ENCODE measurements at regions not wholly inside any gene's neighbourhood (a gene's known extent, or its start where the extent isn't known, plus 50 kb on each side); places are given as distances from the start of the nearest gene placed in this dataset.
A peak's percentile ranks its signal among the peaks of the same experiment; 100 is the strongest.
"Not testable (repeated sequence)": the region's sequence is repeated elsewhere in the genome, so short reads cannot be mapped to it uniquely, and the experiment has no call there.

- TF ChIP-seq, protein P1, sequence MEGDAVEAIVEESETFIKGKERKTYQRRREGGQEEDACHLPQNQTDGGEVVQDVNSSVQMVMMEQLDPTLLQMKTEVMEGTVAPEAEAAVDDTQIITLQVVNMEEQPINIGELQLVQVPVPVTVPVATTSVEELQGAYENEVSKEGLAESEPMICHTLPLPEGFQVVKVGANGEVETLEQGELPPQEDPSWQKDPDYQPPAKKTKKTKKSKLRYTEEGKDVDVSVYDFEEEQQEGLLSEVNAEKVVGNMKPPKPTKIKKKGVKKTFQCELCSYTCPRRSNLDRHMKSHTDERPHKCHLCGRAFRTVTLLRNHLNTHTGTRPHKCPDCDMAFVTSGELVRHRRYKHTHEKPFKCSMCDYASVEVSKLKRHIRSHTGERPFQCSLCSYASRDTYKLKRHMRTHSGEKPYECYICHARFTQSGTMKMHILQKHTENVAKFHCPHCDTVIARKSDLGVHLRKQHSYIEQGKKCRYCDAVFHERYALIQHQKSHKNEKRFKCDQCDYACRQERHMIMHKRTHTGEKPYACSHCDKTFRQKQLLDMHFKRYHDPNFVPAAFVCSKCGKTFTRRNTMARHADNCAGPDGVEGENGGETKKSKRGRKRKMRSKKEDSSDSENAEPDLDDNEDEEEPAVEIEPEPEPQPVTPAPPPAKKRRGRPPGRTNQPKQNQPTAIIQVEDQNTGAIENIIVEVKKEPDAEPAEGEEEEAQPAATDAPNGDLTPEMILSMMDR (IDR thresholded peaks at IDR 0.05; ENCODE audit: low read depth, low read length, missing control alignments): no peak
- Histone ChIP-seq H3K27ac (no peak overlapping the region), H3K36me3 (replicated peaks) (no peaks in the 10 kb centered on the region), H3K27me3 (replicated peaks) (no peaks in the 10 kb centered on the region), H3K4me3 (ENCODE audit: low read depth, low read length) (no peak overlapping the region)
- DNase-seq: no peak
- in situ Hi-C loops (cut with HindIII; ENCODE audit: low pct_ligation_motif_present, low sequenced_read_pairs): no loop called here
These were observed 111.2 kb upstream of the SETBP1 start for GRCh38 chr18:44569391-44570055.

DNA sequence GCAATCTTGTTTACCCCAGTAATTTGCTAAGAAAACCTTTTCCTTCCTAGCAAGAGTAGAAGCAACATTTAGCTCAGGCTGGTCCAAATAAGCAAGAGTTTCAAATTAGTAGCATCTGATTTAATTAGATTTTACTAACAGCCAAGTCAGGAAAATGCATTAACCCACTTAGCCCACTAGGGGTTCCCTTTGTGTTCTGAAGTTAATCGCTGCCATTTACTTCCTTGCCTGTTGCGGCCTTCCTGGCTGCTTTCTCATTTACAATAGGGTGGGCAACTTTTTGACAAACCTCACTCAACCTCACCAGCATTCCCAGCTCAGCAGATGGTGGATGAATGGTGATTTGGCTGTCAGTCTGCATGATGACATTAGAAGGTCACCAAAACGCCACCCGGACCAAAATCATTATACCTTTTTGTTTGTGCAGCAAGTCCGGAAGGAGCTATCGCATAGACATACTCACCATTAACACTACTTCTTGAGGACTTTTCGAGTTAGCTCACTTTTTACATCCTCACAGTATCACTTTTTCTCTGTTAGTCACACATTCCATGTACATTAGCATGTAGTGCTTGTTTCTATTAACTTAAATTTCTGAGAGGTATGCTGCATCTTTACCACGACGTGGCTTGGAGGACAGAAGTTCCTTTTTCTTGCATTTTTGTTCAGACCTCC is 101.5 kb upstream of the SETBP1 start:
- no peak for DNase-seq
- no peak overlapping the region for H3K4me3 ChIP-seq (ENCODE audit: low read depth, low read length)
- TF ChIP-seq, protein P1 (IDR thresholded peaks at IDR 0.05; ENCODE audit: low read depth, low read length, missing control alignments): peak; percentile 75
- peak overlapping the region; percentile 26 for H3K27ac ChIP-seq
- H3K36me3 ChIP-seq (replicated peaks): no peaks in the 10 kb centered on the region
- in situ Hi-C loops (cut with HindIII; ENCODE audit: low pct_ligation_motif_present, low sequenced_read_pairs): no loop called here
- no peaks in the 10 kb centered on the region for H3K27me3 ChIP-seq (replicated peaks)

GRCh38 chr18:44579745-44580144 is 100.9 kb upstream of the SETBP1 start:
- DNase-seq: no peak
- Histone ChIP-seq H3K27me3 (replicated peaks) (no peaks in the 10 kb centered on the region), H3K36me3 (replicated peaks) (no peaks in the 10 kb centered on the region), H3K4me3 (ENCODE audit: low read depth, low read length) (no peak overlapping the region), H3K27ac (no peak overlapping the region)
- in situ Hi-C loops (cut with HindIII; ENCODE audit: low pct_ligation_motif_present, low sequenced_read_pairs): no loop called here
- TF ChIP-seq, protein P1 (IDR thresholded peaks at IDR 0.05; ENCODE audit: low read depth, low read length, missing control alignments): no peak

DNA sequence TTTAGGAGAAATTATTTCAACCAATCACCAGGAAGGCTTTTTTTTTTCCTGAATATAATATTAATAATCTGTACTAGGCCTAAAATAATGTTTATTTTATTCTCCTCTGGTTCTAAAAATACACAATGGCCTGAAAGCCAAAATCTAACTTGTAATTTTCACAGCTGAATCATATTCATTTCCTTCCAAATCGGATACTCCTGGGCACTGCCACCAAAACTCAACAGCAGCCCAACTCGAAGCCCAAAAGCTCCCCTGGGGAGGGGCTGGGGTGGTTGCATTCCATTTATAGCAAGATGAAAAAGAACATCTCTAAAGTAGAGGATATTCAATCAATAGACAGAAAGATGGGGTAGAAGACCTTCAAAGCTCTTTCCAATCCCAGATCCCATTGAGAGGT is 100.5 kb upstream of the SETBP1 start:
- TF ChIP-seq, protein P1 (IDR thresholded peaks at IDR 0.05; ENCODE audit: low read depth, low read length, missing control alignments): no peak
- no peak for DNase-seq
- H3K4me3 ChIP-seq (ENCODE audit: low read depth, low read length): no peak overlapping the region
- no peaks in the 10 kb centered on the region for H3K36me3 ChIP-seq (replicated peaks)
- no peak overlapping the region for H3K27ac ChIP-seq
- in situ Hi-C loops (cut with HindIII; ENCODE audit: low pct_ligation_motif_present, low sequenced_read_pairs): no loop called here
- no peaks in the 10 kb centered on the region for H3K27me3 ChIP-seq (replicated peaks)

GRCh38 chr18:44580782-44581181 is 99.9 kb upstream of the SETBP1 start:
- H3K27ac ChIP-seq; H3K4me3 ChIP-seq (ENCODE audit: low read depth, low read length); H3K36me3 ChIP-seq (replicated peaks); in situ Hi-C loops (cut with HindIII; ENCODE audit: low pct_ligation_motif_present, low sequenced_read_pairs); H3K27me3 ChIP-seq (replicated peaks); DNase-seq: not testable (repeated sequence)

DNA sequence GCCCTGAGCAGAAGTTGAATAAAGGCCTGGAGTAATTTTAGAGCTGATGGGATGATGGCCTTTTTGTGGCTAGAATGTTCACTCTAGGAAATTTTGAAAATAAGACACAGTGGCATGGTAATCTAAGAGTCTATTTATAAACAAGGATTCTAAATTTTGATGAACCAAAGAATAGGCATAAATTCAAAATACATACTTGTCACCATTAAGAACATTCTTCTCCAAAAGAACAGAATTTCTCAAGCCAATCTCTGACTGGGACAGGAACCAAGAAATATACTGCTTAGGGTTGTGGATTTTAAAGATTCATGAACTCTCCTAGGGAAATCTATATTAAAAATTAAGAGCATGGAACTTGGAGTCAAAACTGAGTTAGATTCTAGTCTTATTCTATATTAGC is 98.2 kb upstream of the SETBP1 start:
- Histone ChIP-seq H3K36me3 (replicated peaks) (no peaks in the 10 kb centered on the region), H3K27me3 (replicated peaks) (no peaks in the 10 kb centered on the region), H3K4me3 (ENCODE audit: low read depth, low read length) (no peak overlapping the region), H3K27ac (no peak overlapping the region)
- no peak for DNase-seq
- TF ChIP-seq, protein P1 (IDR thresholded peaks at IDR 0.05; ENCODE audit: low read depth, low read length, missing control alignments): no peak
- in situ Hi-C loops (cut with HindIII; ENCODE audit: low pct_ligation_motif_present, low sequenced_read_pairs): no loop called here

Measured in brain microvascular endothelial cell (primary cell).